Activated CD4-positive, alpha-beta T cell treated with anti-CD3 and anti-CD28 coated beads for 24 hours (primary cell): ENCODE measurements at regions not wholly inside any gene's neighbourhood (a gene's known extent, or its start where the extent isn't known, plus 50 kb on each side); places are given as distances from the start of the nearest gene placed in this dataset.
"Not testable (repeated sequence)": the region's sequence is repeated elsewhere in the genome, so short reads cannot be mapped to it uniquely, and the experiment has no call there.

Source experiments
- DNase-seq, 2 donors: peaks; one replicate each; pipeline ENCODE4 v3.0.0-alpha.2; 2020; ENCODE audit warnings: low read depth in 2 of 2

DNA sequence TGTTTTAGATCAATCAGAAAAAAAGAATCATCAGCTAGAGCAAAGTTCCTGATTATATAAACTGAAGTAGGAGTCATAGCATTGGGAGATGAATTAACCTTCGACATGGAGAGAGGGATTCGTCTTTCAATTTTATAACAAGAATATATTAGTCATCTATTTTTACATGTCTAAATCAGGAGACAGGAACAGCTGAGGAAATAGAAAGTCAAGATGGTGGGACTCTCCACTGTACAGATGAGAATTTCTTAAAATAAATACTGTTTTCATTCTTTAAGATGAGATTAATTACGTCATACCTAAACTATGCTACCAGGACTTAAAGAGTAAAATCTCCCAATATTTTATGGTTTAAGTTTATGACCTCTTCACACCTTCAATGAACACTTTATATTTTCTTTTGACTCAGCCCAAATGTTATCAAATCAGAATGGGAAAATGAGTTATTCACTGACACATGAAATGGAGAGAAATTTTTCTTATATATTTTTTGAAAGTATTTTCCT is 1137.7 kb downstream of the EPHA7 start:
- DNase-seq, result no peak

DNA sequence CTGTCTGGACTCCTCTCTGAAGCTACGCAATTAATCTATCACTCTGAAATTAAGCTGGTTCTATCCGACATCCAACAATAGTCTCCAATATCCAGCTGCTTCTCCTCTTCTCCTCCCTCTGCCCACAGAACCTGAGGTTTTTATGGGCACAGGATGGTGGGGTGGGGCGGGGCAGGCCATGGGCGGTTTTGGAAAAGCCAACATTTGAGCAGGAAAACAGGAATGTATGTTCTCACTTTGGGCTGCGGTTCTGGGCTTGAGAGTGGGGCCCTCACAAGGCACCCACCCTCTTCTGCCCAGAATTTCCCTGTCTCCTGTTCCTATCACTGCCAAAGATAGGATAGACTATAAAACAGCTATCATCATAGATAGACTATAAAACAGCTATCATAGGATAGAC is 1144.2 kb downstream of the EPHA7 start:
- no peak for DNase-seq

DNA sequence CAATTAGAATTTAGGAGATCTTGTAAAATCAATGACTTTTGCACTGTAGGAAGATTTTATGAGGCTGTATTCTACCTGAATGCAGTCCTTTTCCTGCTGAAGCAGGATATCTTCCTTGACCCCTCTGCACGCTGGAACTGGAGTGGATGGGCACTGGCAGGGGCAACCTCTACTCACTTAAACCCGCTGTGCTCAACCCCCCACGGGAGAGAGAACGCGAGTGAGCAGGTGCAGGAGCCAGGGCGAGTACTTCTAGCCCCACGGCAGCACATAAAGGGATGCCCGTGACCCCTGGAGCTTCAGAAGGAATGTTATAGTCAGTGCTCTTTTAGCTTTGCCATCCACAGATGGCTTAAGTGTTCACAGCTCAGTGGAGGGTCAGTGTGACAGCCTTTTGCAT is 1144.8 kb downstream of the EPHA7 start:
- no peak for DNase-seq

DNA sequence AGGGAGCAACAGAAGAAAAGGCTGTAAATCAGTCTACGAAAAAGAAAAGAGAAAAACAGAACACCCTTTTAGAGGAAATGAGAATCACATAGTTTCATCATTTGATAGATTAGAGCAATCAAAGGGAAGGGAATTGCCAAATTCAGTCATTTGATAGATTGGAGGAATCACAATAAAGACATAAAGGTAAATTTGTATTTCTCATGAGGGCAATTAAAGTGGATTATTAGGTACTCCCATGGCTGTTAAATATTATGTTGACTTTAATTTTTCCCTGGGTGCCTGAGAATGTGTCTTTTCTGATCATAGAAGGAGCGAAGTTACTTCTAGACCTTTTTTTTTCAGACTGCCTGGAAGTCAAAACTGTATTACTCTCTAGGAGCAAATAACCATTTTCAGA is 1145.7 kb downstream of the EPHA7 start:
- DNase-seq, result no peak

DNA sequence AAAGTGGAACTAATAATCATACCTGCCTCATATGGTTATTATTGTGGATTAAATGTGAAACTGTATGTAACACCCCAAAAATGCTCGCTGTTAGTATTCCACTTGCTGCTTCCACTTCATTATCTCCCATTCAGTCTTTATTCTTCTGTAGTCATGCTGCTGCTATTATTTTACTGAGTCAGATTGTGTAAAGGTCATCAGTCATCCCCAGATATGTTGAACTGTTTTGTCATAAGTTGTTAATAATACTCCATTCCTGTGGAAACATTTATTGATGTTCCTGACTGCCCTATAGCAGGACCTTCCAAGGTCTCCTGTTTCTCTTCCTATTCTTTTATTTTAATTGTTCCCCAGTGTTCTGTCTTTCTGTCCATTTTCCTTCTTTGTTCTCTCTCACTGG is 1148.3 kb downstream of the EPHA7 start:
- no peak for DNase-seq

DNA sequence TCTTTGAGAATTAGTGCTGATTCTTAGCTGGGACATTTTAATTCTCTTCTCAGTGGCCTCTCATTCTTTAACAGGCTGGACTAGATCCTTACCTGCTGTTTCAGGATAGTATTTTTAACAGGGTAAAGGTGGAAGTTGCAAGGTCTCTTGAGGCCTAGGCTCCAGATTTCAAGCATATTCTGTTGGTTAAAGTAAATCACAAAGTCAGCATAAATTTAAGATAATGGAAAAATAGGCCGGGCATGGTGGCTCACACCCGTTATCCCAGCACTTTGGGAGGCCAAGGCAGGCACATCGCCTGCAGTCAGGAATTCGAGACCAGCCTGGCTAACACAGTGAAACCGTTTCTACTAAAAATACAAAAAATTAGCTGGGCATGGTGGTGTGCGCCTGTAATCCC is 1149.0 kb downstream of the EPHA7 start:
- DNase-seq, result no peak

DNA sequence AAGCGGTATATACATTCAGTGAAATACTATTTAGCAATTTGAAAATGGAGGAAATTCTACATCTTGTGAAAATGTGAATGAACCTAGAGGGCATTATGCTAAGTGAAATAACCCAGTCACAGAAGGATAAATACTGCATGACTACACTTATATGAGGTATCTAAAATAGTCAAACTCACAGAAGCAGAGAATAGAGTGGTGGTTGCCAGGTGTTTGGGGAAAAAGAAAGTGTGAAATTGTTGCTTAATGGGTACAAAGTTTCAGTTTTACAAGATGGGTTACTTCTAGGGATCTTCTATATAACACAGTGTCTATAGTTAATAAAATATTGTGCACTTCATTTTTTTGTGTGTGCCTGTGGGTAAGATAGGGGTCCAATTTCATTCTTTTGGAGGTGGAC is 1152.0 kb downstream of the EPHA7 start:
- no peak for DNase-seq

DNA sequence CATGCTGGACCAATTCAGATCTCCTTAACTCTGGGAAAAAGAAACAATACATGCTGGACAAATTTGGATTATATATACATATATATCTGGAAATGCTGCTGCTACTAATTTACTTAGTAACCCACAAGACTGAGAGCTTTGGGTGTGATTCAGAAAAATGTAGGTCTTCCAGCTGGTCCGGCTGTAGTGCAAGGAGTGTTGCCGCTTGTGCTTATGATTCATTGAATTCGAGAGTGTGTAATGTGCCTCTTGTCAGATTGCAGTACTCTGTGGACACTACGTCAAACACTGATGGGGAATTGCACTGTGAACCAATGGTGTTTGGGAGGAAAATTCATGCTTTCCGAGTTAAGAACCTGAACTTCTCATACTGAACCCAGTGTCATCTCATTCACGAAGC is 1155.5 kb downstream of the EPHA7 start:
- no peak for DNase-seq

DNA sequence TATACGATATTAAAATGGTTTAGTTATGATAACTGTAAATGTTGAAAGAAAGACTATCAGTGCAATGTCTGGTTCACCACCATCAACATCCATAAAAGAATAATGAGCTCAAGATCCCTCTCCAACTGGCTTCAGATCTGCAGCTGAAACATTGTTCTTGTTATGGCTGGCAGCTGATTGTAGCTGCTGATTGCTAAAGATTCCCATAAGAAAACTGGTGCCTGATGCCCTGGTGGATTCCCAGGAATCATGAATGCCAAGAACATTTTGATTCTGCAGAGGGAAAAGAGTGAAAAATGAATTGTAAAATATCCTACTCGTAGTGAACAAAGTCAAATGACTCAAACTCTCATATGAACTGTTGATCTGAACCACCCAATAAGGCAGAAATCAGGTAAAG is 1160.2 kb downstream of the EPHA7 start:
- DNase-seq, result no peak

DNA sequence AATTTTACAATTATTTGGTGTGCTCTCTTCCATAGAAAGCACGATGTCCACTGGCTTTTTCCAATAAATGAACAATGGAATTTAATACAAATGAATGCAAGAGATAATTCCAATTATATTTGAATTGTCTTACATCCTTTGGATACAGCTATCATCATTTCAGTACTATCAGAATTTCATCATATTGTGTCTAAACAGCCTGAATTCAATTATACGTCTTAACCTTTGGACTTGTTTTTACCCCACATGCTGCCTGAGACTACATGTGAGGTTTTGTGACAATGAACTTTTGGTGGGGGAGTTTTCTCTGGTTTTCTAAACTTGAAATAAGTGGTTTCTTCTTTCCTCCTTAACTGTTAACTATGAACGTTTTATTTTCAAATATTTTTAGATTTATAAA is 1176.0 kb downstream of the EPHA7 start:
- no peak for DNase-seq

DNA sequence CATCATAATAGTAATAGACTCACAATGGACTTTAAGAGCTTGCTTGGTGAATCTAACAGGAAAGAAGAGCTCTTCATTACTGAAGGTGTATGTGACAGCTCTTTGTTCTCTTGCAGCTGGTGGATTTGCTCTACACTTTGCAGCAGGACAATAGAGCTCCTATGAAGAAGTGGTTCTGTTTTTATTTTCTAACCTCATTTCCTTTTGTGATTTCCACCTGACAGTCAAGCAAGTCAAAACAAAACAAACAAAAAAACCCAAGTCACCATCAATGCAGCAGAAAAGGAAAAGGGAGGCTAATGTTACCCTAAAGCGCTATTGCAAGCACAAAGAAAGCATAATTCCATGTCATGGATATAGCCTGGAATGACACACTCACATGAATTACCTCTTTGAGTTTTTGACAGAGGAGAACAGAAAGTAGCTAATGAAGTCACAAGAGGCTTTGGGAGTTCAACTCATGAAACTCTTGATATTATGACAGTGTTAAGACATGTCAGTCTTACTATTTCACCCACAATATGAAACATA is 1188.1 kb downstream of the EPHA7 start:
- DNase-seq, result no peak

DNA sequence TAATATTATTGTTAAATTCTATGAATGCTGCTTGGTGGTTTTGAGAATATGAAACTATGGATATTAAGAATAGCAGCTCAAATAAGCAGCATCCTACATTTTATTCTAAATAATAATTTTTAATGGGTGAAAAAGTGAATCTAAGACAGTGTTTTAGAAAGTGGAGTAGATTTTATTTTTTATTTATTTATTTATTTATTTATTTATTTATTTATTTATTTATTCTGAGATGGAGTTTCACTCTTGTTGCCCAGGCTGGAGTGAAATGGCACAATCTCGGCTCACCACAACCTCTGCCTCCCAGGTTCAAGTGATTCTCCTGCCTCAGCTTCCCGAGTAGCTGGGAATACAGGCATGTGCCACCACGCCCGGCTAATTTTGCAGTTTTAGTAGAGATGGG is 1199.4 kb downstream of the EPHA7 start:
- DNase-seq, result not testable (repeated sequence)

DNA sequence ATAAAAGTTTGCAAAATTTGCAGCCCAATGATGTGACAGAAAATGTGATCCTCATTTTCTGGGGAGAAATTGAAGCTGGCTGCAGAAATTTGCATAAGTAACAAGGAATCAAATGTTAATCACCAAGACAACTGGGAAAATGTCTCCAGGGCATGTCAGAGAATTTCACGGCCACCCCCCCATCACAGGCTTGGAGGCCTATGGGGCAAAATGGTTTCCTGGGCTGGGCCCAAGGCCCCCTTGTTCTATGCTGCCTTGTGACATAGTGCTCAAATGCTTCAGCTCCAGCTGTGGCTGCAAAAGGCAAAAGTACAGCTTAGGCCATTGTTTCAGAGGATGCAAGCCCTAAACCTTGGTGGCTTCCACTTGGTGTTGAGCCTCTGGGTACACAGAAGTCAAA is 1202.6 kb downstream of the EPHA7 start:
- no peak for DNase-seq

DNA sequence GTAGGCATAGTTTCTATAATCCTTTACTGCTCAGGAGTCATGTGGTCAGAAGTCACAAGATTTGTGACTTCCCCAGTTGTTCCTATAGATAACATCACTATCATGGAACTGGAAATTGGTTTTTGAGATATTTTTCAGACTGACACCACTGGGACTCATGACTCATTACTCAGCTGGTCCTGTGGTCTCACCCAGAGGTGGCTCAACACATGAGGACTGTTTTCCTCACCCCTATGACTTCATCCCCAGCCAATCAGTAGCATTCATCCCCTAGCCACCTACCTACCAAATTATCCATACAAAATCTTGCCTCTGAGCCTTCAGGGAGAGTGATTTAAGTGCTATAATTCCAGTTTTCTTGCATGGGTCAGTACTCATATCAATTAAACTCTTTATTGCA is 1217.7 kb downstream of the EPHA7 start:
- DNase-seq, result no peak

DNA sequence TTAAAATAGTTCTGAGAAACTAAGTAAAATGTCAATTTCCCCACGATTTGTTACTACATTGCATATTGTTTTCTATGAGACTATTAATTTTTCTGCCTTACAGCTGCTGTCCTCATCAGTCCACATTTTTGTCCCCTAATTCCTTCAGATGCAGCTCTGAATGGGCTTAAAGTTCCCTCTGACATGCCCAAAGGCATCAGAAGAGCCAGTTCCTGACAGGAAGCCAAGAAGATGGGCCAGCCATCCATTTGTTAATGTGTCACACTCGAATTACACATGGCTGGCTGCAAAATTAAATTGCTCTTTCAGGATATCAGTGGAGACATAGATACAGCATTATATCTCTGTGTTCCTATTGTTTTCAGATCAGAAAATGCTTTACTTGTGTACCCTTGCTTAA is 1223.0 kb downstream of the EPHA7 start:
- DNase-seq, result no peak

DNA sequence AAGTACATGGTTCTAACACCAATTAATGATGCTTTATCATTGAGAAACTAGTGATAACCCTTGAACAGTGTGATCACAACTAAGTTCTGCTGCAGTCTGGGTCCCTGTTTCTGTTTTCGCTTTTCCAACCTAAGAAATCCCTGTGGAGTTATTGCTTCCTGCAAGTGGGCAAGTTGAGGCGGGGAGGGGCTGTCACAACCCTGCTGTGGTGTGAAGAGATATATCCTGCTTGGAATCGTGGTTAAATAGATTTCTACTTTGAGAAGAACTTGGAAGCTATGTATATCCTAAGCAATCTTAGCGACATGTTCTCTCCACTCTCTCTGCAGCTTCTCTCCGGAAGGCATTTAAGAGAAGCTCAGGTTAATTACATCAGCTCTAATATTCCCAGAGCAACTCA is 1223.6 kb downstream of the EPHA7 start:
- DNase-seq, result no peak

DNA sequence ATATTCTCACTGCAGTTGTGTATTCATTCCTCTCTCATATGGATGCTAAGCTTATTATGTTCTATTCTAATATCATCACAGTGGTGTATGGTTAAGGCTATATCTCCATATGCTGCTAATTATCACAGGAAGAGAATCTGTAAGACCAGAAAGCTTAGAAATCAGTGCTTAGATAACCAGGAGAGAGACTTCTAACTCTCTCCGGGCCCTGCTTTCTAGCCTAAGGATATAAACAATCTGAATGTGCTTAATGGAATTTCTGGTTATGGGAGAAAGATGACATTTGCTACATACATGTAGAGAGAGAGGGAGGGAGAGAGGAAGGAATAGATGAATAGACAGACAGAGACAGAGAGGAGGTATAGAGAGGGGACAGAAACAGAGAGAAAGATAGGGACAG is 1231.3 kb downstream of the EPHA7 start:
- no peak for DNase-seq

DNA sequence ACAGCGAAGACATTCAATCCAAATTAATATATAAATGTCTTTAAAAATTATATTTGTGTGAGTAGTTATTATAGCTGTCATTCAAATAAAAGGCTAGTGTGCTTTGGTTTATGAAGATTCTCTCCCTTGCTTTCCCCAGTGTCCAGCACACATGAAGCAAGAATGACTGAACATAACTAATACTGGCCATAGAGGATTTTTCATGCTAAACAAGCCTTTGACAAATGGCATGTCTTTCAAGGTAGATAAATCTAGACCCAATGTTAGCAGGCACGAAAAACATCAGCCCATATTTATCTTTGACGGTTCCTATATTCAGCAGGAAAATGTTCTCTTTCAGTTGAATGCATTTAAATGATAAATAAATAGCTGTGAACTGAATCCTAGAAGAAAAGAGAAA is 1234.4 kb downstream of the EPHA7 start:
- DNase-seq, result no peak

DNA sequence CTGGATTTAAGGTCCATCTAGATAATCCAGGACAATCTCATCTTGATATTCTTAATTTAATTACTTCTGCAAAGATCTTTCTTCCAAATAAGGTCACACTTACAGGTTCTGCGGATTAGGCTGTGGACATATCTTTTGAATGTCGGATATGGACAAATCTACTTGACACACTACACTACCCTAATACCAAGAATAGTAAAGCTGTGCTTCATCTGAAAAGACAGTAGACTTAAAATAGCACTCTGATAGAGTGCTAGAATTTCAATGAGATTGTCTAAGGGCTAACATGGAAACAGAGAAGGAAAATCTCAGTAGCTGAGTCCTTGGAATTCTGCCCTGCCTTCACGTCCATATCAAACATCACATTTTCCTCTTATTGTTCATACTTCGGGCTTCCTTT is 1238.0 kb downstream of the EPHA7 start:
- no peak for DNase-seq

DNA sequence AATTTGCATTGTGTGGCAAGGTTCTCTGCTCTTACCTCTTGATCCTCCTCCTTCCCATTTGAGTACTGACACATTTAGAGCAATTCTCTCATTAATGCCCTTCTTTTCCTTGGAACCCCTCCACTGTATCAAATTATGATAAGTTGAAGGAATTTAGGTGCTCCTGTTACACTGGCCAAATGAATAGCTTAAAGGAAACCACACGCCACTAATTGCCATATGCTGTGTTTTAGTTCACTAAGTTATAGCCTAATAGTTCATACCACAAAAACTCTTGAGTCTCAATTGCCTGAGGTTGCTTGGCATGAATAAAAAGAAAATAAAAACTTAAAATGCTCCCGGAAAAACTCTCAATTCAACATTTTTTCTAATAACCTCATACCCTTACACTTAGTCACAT is 1239.3 kb downstream of the EPHA7 start:
- no peak for DNase-seq

DNA sequence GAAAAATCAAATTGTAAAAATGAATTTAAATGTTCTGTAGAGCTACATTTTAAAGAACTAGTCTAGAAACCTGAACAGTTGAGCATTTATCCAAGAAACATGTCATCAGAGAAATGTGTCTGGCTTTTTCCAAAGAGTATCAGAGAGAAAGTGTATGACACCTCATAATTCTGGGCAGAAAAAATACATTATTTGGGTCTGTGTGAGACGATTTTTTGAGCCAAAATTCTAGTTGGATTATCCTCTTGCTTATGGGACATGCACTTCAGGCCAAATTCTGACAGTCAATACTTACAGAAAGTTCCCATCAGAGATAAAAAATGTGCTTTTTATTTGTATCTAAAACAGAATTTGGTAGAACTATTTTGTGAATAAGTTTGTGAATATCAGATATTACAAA is 1242.7 kb downstream of the EPHA7 start:
- no peak for DNase-seq

DNA sequence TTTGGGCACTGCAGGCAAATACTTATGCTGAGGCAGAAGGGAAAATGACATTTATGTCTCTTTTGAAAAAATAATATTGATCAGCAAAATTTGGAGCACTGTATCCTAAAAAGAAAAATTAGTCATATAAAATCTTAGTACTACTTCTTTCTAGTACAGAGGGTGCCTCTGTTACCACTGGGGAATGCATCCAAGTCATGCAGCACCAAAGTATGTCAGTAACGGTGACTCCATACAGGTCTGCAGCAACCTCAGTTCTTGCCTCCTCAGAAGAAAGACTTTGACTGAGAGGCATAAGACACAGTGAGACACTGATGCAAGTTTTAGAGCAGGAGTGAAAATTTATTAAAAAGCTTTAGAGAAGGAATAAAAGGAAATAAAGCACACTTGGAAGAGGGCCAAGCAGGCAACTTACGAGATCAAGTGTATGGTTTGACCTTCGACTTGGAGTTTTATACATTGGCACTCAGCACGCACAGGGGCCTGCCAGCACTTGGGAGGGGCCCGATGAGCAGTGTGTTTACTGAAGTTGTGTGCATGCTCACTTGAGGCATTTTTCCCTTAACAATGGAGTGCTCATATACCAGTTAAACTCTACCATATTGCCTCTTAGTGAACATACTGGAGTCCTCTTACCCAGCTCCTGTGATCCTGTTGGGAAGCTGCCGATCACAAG is 1244.8 kb downstream of the EPHA7 start:
- no peak for DNase-seq

DNA sequence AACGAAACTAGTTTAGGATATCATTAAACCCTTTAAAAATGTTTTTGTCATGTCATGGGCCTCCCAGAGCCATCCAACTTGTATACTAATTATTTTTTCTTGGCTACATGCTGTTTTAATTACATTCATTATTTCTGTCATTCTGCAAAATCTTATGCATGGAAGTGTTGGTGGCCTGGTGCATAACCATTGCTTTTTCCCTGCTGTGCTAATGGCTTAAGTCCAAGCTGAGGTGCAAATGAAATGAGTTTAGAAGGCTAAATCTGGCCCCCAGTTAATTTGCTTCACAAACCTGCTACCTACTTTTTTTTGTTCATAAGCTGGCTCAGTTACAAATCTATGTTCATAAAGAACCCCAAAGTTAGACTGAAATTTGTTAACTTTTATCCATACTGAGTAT is 1249.9 kb downstream of the EPHA7 start:
- no peak for DNase-seq

DNA sequence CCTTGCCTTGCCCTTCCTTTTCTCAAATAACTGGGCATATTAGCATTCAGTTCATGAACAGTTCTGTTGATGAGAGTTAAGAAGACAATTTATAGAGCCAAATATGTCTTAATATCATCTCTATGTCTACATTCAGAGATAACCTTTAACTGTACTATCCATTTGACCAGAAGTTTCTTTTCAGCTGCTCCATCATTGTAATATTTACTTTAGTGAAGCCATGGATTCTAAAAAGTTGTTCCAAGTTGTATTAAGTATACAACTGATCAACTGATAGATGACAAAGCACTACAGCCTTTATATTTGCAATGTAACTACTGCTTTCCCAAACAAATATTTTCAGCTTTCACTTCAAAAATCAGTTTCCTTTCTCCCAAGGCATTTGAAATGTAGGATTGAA is 1252.7 kb downstream of the EPHA7 start:
- DNase-seq, result no peak
